HG02623 (cell line): ENCODE measurements at regions not wholly inside any gene's neighbourhood (a gene's known extent, or its start where the extent isn't known, plus 50 kb on each side); places are given as distances from the start of the nearest gene placed in this dataset.
"Not testable (repeated sequence)": the region's sequence is repeated elsewhere in the genome, so short reads cannot be mapped to it uniquely, and the experiment has no call there.

Experiments used
- ATAC-seq: cut with Tn5 transposase; IDR thresholded peaks from one replicate; pipeline ENCODE4 v1.9.1; 2021; ENCODE audit warnings: moderate library complexity; ENCODE audit not compliant: unreplicated experiment

DNA sequence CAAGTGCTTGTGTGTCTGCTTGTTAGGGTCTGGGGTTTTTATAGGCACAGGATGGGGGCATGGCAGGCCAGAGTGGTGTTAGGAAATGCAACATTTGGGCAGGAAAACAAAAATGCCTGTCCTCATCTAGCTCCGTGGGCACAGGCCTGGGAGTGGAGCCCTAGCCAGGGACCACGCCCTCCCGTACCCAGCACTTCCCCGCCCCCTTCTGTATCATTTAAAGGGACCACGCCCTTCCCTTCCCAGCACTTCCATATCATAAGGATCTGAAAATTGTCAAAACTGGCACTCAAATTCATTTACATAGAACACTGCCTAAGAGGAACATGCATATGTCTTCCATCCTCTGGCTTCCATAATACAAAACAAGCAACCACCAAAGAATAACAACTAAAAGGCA, 185.8 kb downstream of the B3GLCT start:
- ATAC-seq: no peak

- ATAC-seq: no peak
Measured at GRCh38 chr13:31394506-31394905, 194.7 kb downstream of the B3GLCT start.

DNA sequence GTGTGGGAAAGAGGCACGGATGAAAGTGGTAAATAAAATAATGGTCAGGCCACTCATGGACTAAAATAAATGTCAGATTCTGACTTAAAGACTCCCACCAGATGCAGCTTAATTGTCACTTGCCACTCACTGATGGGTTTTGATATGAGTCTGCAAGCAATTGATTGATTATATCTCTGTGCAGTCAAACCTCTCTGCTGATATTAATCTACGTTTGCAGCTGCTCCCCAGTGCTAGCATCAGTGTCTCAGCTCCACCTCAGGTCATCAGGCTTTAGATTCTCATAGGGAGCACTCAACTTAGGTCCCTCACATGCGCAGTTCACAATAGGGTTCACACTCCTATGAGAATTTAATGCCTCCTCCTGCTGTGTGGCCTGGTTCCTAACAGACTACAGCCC, 195.3 kb downstream of the B3GLCT start:
- ATAC-seq: no peak

DNA sequence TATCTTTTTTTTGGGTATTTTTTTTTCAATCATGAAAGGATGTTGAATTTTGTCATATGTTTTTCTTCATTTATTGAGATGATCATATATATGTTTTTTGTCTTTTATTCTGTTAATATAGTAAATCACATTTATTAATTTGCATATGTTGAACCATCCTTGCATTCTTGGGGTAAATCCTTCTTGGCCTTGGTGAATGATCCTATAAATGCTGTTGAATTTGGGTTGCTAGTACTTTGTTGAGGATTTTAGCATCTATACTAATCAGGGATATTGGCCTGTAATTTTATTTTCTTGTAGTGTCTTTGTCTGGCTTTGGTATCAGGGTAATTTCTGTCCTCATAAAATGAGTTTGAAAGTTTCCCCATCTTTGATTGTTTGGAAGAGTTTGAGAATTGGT, 199.9 kb downstream of the B3GLCT start:
- ATAC-seq: no peak

DNA sequence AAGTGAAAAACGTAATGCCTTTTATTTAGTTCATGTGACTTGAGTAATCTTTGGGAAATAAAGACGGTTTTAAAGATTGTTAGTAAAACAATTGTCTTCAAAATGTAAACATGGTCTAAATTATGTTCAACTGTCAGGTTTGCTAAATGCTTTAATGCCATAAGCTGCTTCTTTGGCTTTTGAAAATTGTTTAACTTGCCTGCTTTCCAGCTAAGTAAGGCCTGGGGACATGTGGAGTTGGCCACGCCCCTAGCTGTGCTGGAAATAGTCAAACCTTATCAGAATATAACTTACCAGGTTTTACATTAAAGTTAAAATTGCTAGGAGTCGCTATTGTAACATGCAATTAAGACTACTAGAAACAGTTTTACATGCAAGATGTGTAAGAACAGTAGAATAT, 203.9 kb downstream of the B3GLCT start:
- ATAC-seq: not testable (repeated sequence)

- ATAC-seq: no peak
Measured at GRCh38 chr13:31408927-31409326, 209.2 kb downstream of the B3GLCT start.

DNA sequence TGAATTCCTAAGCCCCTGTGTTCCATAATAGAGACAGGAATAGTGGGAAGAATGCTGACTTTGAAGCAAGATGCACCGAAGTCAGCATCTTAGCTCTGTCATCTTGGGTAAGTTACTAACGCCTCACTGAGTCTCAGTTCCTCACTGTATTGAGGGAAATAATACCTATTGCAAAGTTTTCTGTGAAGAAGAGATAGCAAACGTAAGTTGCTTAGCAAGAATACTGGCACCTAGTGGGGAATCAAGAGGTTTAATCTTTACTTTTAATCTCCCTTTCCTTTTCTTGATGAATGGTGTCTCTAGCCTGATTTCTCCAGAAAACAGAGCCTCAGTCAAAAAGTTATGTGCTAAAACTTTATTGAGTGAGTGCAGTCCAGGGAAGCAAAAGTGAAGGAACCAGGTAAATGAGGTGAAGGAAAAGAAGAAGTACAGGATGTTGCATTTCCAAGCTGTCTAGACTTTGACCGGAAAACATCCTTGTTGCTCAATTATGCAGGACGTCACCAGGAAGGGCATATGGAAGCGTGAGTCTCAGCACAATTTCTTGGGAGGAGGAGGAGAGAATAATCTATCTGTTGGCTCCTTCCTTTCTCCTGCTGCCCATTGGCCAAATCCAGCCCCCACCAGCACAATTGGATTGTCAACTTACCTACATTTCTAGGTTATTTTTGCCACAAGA, 210.0 kb downstream of the B3GLCT start:
- ATAC-seq: no peak

GRCh38 chr13:31413516-31413915, 213.7 kb downstream of the B3GLCT start:
- no peak for ATAC-seq

DNA sequence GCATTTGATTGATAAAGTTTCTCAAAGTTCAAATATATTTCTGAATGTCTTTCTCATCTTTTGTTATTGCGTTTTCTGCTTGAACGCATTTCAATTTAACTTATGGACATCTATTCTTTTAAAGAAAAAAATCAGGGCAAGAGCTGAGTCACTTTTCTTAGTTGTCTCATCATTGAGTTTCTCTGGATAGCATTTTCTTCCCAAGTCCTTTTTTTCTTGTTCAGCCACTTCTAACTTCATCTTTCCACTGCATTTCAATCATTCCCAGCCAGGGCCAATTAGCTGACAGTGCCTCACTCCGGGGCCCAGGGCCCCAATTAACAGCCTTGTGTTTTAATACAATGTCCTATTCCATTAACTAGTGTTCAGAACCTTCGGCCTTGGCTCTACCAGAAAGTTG, 216.3 kb downstream of the B3GLCT start:
- no peak for ATAC-seq

DNA sequence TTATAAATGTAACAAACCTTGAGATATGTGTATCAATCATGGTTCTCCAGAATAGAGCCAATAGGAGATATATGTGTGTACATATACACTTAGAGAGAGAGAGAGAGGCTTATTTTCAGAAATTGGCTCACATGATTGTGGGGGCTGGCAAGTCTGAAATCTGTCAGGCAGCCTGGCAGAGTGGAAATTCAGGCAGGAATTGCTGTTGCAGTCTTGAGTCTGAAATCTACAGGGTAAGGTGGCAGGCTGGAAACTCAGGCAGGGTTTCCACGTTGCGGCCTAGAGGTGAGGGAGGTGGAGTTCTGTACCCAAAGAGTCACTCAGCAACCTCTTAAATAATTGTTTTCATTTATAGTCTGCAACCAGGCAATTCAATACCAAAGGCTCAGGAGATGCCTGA, 218.4 kb downstream of the B3GLCT start:
- no peak for ATAC-seq

DNA sequence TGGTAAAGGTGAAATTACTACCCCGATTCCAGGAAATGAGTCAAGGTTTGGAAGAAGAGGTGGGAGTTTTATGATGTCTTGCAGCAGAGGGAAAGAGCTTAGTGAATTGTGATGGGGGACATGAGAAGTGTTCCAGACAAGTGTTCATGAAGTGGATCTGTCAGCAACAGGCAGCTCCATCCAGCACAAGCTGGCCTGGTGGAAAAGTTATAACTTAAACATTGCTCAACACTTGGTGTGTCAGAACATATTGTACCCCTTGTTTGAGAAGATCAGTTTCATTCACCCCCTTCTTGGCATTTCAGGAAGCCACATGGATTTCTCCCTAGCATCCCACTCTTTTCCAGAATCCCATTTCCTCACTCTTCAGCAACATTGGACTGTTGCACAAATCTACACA, 222.0 kb downstream of the B3GLCT start:
- no peak for ATAC-seq

GRCh38 chr13:31424130-31424729, 224.5 kb downstream of the B3GLCT start:
- ATAC-seq: peak; percentile 96

DNA sequence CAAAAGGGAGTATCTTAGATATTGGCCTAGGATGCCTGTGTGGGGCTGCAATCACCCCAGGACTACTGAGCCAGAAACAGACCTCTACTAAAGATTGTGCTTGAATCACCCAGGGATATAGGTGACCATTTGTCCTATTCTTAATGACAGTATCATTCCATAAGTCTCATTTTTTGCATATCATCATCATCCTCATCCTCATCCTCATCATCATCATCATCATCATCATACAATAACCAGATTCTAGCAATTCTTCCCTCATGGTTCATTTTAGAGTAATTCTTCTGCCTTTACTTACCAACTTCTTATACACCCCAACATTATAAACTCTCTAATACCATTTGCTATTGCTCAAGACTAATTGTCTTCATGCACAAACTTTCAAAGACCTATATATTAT, 226.6 kb downstream of the B3GLCT start:
- ATAC-seq: no peak

DNA sequence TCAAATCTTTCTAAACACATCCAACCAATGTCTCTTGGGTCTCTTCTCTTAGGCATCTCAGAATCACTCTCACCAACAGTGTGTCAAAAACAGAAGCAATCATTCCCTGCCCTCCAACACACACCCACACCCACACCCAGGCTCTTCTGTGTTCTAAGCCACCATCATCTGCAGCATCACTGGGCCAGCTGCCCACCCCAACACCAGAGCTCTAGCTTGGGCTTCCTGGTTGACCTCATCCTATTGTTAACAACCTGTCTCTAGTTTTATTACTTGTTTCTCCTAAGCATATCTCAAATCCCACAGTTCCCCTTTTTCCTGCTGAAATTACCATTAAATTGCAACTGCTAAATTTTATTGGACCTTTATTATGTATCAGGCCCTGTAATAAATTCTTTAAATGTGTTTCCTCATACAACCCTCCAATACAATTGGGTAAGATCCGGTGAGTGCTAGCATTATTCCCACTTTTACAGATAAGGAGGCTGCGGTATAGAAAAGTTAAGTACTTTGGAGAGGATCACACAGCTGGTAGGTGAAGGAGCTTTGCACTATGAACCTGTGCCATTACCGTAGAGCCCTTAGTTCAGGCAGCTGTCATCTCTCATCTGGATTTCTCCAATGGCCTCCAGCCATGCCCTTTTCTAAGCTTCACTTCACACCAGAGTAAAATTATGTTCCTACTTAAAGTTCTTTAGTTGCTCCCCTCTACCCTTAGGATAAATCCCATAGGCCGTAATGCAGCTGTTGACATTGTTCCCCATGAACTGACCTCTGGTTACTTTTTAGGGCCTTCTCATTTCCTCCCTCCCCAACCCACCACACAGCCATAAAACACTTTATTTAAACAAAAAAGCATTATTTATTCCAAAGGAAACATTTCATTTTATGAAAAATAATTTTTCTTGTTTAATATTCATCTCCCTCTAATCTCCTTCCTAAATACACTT, 227.7 kb downstream of the B3GLCT start:
- ATAC-seq: no peak

DNA sequence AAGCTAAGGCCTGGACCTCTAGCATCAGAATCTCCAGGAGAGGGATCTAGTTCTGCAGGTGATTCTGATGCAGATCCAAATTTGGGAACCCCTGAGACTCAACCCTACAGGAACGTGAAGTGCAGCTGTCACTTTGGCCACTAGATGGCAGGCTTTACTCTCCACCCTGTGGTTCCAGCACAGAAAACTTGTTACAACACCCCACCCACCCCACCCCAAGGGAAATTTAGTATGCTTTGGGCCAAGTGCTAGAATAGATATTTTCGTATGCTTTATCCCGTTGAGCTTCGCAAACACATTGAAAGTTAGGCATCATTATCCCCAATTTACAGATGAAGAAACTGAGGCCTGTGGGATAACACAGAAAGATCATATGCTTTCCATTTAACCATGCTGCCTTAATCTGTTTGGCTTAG, 232.0 kb downstream of the B3GLCT start:
- ATAC-seq: peak; percentile 72

- ATAC-seq: no peak
Measured at GRCh38 chr13:31433207-31433606, 233.4 kb downstream of the B3GLCT start.

- no peak for ATAC-seq
Measured at GRCh38 chr13:31433746-31434145, 234.0 kb downstream of the B3GLCT start.

- ATAC-seq: no peak
Measured at GRCh38 chr13:31434613-31435012, 234.8 kb downstream of the B3GLCT start.

- ATAC-seq: no peak
Measured at GRCh38 chr13:31435536-31435935, 235.8 kb downstream of the B3GLCT start.

DNA sequence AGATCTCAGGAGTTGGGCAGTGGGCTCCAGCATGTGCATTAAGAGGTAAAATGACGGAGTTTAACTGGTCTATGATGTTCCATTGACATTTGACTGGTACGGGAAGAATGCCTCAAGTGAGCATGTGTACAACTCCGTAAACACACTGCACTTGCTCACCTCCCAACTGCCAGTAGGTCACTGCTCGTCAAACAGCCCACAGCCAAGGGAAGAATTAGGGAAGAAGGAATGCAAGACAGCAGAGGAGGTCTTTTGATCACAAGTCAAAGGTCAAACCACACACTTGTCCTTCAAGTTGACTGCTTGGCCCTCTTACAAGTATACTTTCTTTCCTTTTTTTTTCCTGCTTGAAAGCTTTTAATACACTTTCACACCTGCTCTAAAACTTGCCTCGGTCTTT, 236.7 kb downstream of the B3GLCT start:
- no peak for ATAC-seq

- ATAC-seq: no peak
Measured at GRCh38 chr13:31437975-31438374, 238.2 kb downstream of the B3GLCT start.

DNA sequence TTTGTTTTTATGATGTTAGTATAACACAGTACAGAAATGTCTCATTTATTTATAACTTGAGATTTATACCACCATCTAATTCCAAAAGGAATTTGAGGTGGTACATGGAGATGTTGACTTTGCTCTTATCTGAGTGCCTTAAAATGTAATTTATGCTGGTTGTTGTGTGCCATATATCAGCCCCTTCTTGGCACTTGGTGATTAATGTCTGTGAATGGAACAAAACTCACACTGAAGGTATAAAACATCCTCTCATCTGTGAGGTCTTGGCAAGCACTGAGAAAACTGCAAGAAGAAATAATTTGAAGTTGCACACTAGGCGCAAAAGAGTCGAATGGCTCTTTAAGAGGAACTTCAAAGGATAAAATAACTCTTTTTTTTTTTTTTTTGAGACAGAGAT, 240.4 kb downstream of the B3GLCT start:
- no peak for ATAC-seq
